AG04449 (cell line): ENCODE measurements at regions not wholly inside any gene's neighbourhood (a gene's known extent, or its start where the extent isn't known, plus 50 kb on each side); places are given as distances from the start of the nearest gene placed in this dataset.

Source experiments
- CTCF ChIA-PET: fragments of 350-600 bp; formaldehyde crosslinking; extraction: SDS; loops from one replicate; lab custom pipeline; 2021; ENCODE audit warnings: antibody characterized with exemption; lab: Yijun Ruan, JAX
- POLR2A ChIA-PET: fragments of 400-600, 350-600 bp; formaldehyde crosslinking; extraction: SDS; loops from one replicate; lab custom pipeline; 2020; ENCODE audit warnings: antibody characterized with exemption, inconsistent platforms; lab: Yijun Ruan, JAX
- DNase-seq: peaks from one replicate; pipeline ENCODE4 v3.0.0-alpha.2; 2010; ENCODE audit warnings: low read depth, low spot score
- H3K4me3 ChIP-seq: 2 replicates; pipeline ENCODE4 v1.5.1; 2011; ENCODE audit warnings: low read depth, mild to moderate bottlenecking, control low read depth, low read length
- TF ChIP-seq, protein P1 (sequence below): IDR thresholded peaks from one replicate; pipeline ENCODE4 v1.5.1; 2011; ENCODE audit warnings: mild to moderate bottlenecking, moderate library complexity, low read length, control low read depth, inconsistent platforms; ENCODE audit not compliant: insufficient read depth; ENCODE audit errors: missing control alignments

DNA sequence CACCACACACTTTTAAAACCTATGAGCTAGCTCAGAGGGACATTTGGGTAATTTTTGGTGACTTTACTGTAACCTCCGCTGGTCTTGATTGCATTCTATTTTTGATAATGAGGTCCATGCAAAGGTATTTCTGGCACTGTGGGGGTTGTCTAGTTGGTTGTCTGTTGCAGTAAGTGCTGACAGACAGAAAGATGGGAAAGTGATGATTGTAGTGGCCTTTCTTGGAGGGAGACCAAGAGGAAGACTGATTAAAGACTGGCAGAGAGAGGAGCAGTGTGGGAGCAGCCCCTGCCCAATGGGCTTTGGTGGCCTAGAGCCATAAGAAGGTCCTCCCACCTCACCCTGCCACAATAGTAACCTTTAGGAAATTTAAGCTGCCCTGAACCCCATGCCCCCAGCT is 173.4 kb upstream of the CTBP2 start:
- no peak for DNase-seq
- TF ChIP-seq, protein P1, sequence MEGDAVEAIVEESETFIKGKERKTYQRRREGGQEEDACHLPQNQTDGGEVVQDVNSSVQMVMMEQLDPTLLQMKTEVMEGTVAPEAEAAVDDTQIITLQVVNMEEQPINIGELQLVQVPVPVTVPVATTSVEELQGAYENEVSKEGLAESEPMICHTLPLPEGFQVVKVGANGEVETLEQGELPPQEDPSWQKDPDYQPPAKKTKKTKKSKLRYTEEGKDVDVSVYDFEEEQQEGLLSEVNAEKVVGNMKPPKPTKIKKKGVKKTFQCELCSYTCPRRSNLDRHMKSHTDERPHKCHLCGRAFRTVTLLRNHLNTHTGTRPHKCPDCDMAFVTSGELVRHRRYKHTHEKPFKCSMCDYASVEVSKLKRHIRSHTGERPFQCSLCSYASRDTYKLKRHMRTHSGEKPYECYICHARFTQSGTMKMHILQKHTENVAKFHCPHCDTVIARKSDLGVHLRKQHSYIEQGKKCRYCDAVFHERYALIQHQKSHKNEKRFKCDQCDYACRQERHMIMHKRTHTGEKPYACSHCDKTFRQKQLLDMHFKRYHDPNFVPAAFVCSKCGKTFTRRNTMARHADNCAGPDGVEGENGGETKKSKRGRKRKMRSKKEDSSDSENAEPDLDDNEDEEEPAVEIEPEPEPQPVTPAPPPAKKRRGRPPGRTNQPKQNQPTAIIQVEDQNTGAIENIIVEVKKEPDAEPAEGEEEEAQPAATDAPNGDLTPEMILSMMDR: no peak
- no peak overlapping the region for H3K4me3 ChIP-seq
- CTCF ChIA-PET: interaction anchor here (0.9 to 2.0 kb wide), 2 partner anchors 9 to 35 kb away, joined by 3 to 8 read pairs; no protein-coding TSS in a partner anchor
- POLR2A ChIA-PET: no interaction called here

DNA sequence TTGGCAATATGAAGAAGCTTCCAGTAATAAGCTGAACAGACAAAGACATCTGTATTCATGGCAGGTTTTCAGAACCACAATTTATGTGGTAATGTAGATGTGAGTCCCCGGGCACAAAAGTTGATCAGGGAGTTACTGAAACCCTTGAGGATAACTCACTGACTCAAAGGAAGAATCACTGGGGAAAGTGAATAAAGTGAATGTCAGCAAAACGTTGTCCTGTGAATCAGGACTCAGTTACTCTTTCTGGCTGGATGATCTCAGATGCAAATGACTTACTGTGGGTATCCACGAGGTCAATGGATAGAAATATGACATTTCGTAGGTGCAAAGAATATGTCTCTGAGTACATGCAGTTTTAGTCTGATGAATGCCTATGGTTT is 172.8 kb upstream of the CTBP2 start:
- ChIA-PET CTCF (interaction anchor here (0.9 to 2.0 kb wide), 2 partner anchors 10 to 34 kb away, joined by 3 to 8 read pairs; no protein-coding TSS in a partner anchor), POLR2A (no interaction called here)
- no peak for DNase-seq
- TF ChIP-seq, protein P1: no peak
- H3K4me3 ChIP-seq: no peak overlapping the region

DNA sequence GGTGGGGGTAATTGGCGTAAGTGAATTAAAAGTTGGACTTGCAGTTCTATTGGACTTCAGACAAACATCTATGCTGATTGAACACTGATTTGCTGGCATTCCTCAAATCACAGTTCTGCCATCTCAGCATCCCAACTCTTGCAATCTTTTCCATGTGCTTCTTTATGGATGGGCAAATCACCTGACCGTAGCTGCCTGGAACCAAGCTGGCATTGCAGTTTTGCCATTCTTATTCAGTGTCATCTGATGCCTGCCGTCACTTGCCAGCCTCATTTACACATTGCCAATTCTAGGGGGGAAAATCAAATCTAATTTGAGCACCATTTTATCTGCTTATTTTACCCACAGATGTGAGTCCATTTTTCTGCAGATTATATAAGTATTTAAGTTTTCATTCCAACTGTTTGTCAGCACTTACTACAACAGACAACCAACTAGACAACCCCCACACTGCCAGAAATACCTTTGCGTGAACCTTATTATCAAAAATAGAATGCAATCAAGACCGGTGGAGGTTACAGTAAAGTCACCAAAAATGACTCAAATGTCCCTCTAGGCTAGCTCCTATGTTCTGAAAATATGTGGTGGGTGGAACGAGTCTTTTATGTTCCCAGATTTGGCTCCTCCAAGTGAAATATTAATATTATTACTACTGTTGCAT is 172.3 kb upstream of the CTBP2 start:
- no peak overlapping the region for H3K4me3 ChIP-seq
- DNase-seq: no peak
- TF ChIP-seq, protein P1: no peak
- POLR2A ChIA-PET: no interaction called here
- CTCF ChIA-PET: interaction anchor here (2.0 kb wide), 1 partner anchor 10 kb away, joined by 8 read pairs; no protein-coding TSS in a partner anchor

DNA sequence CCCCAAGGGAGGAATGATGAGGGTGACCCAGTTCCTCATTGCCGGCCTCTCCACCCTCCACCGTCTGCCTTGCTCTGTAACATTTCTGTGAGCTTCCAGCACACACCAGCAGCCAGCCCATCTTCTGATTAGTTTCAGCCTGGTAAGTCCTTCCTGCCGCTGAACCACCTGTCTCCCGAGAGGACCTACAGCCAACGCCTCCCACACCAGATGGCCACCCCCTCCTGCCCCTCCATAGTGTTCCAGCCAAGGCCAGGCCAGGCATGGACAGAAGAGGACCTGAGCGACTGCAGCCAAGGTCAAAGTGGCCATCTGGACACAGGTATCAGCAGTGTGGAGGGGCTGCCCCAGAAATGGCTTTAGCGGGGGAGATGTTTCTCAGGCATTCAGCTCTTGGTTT is 170.7 kb upstream of the CTBP2 start:
- TF ChIP-seq, protein P1: no peak
- CTCF ChIA-PET: no interaction called here
- no peak for DNase-seq
- H3K4me3 ChIP-seq: no peak overlapping the region
- POLR2A ChIA-PET: no interaction called here

DNA sequence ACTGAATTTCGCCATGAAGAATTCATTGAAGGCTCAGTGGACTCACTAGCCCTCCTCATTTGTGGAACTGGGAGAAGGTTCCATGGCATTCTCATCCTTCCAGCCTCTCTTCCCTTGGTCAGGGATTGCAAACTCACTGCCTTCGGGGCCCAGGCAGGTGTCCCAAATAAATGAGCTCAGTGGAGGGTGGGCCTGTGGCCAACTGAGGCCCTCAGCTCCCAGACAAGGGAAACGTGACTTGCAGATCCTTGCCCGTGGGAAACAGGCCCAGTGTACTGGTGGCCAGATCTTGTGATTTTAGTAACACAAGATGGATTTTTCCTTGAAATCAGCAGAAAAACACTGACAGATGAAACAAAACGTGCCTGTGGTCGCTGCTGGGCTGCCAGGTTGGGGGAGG is 168.7 kb upstream of the CTBP2 start:
- TF ChIP-seq, protein P1: no peak
- ChIA-PET POLR2A (no interaction called here), CTCF (no interaction called here)
- H3K4me3 ChIP-seq: no peak overlapping the region
- no peak for DNase-seq

DNA sequence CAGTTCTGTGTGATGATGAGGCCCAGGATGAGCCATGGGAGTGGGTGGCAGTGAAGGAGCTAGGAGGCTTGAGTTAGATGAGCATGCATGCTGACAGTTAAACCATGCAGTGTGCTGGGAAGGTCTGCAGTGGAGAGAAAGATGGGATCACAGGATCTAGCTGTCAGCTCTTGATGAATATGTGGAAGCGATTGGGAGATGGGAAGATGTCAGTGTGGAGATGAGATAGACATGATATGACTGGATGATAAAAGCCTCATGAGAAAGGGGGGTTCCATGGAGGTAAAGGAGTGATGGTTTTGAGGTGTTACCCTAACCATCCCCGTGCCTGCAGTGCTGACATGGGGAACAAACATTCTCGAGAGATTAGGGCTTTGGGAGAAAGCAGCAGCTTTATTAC is 165.0 kb upstream of the CTBP2 start:
- POLR2A ChIA-PET: no interaction called here
- TF ChIP-seq, protein P1: no peak
- H3K4me3 ChIP-seq: no peak overlapping the region
- DNase-seq: no peak
- CTCF ChIA-PET: interaction anchor here (1.6 kb wide), 1 partner anchor 18 kb away, joined by 4 read pairs; no protein-coding TSS in a partner anchor
